ENCODE measurements at regions not wholly inside any gene's neighbourhood (a gene's known extent, or its start where the extent isn't known, plus 50 kb on each side); places are given as distances from the start of the nearest gene placed in this dataset.
"Not testable (repeated sequence)": the region's sequence is repeated elsewhere in the genome, so short reads cannot be mapped to it uniquely, and the experiment has no call there.

DNA sequence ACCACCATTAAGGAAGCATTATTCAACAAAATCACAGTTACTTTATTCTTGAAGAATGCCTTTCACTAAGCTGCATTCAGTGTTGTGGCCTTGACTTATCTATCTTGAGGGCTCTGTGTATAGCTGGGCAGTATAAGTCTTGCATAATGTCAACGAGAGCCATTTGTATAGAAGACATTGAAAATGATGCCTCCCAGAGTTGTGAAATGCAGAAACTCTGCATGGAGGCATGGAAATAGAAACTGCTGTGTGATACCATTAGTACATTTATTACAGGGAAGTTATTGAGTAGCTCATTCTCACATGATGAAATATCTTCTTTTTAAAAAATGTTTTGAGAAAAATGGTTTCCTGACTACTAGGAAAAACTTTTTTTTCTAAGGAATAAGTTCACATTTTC lies 111.4 kb upstream of the SNX7 start:
- no peak for DNase-seq (ENCODE audit: low spot score)
- in situ Hi-C loops (cut with MboI; ENCODE audit: low pct_unique_long_range_greater_than_20kb, low sequenced_read_pairs, unreplicated experiment): no loop called here
- TF ChIP-seq CTCF (IDR thresholded peaks at IDR 0.05; ENCODE audit: extremely low read depth, insufficient read depth, missing control alignments): no peak

DNA sequence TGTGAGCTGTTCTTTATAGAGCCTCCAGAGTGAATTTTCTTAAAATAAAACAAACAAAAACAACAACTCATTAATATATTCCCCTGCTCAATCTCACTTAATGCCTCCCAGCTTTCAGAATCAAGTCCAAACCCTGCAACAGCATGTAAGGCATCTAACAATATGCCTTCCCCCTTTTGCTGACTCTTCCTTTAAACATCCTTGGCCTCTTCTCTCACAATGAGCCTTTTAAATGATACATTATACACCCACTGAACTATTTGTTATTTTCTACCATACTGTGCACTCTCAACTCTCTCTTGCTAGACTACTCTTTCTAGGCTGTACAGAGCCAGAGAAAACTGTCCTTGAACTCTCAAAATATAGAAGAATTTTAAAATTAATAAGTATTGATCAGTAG lies 115.2 kb upstream of the SNX7 start:
- TF ChIP-seq CTCF (IDR thresholded peaks at IDR 0.05; ENCODE audit: extremely low read depth, insufficient read depth, missing control alignments): no peak
- in situ Hi-C loops (cut with MboI; ENCODE audit: low pct_unique_long_range_greater_than_20kb, low sequenced_read_pairs, unreplicated experiment): no loop called here
- no peak for DNase-seq (ENCODE audit: low spot score)

GRCh38 chr1:98538106-98538505 lies 123.4 kb upstream of the SNX7 start:
- in situ Hi-C loops (cut with MboI; ENCODE audit: low pct_unique_long_range_greater_than_20kb, low sequenced_read_pairs, unreplicated experiment): no loop called here
- DNase-seq (ENCODE audit: low spot score): no peak
- no peak for TF ChIP-seq CTCF (IDR thresholded peaks at IDR 0.05; ENCODE audit: extremely low read depth, insufficient read depth, missing control alignments)

GRCh38 chr1:98523256-98523655 lies 138.3 kb upstream of the SNX7 start:
- TF ChIP-seq CTCF (IDR thresholded peaks at IDR 0.05; ENCODE audit: extremely low read depth, insufficient read depth, missing control alignments): no peak
- no peak for DNase-seq (ENCODE audit: low spot score)
- in situ Hi-C loops (cut with MboI; ENCODE audit: low pct_unique_long_range_greater_than_20kb, low sequenced_read_pairs, unreplicated experiment): no loop called here

DNA sequence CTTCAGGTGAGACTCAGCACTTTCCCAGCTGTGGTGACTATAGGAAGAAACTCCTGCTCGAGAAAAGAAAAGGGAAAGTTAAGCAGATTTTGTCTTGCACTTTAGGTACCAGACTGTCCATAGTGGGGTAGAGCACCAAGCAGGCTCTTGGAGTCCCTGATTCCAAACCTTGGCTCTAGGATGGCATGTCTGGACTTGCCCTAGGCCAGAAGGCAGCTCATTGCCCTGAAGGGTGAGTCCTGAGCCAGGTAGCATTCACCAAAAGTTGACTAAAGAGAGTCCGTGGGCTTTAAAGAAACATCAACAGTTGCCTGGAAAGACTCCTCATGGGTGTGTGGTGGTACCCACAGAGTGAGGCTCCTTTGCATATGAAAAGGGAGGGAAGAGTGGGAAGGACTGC lies 145.2 kb upstream of the SNX7 start:
- TF ChIP-seq CTCF (IDR thresholded peaks at IDR 0.05; ENCODE audit: extremely low read depth, insufficient read depth, missing control alignments): no peak
- DNase-seq (ENCODE audit: low spot score): no peak
- in situ Hi-C loops (cut with MboI; ENCODE audit: low pct_unique_long_range_greater_than_20kb, low sequenced_read_pairs, unreplicated experiment): no loop called here

DNA sequence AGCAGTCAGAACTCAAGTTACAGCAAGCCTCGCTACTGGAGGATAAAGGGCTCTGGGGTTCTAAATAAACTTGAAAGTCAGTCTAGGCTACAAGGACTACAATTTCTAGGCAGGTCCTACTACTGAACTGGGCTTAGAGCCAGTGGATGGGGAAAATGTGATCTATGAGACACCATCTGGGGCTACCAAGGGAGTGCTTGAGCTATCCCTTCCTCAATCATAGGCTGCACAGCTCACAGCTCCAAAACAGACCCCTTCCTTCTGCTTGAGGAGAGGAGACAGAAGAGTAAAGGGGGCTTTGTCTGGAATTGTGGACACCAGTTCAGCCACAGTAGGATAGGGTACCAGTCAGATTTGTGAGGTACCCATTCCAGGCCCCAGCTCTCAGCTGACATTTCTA lies 145.8 kb upstream of the SNX7 start:
- DNase-seq (ENCODE audit: low spot score): no peak
- in situ Hi-C loops (cut with MboI; ENCODE audit: low pct_unique_long_range_greater_than_20kb, low sequenced_read_pairs, unreplicated experiment): no loop called here
- no peak for TF ChIP-seq CTCF (IDR thresholded peaks at IDR 0.05; ENCODE audit: extremely low read depth, insufficient read depth, missing control alignments)

- in situ Hi-C loops (cut with MboI; ENCODE audit: low pct_unique_long_range_greater_than_20kb, low sequenced_read_pairs, unreplicated experiment); DNase-seq (ENCODE audit: low spot score): not testable (repeated sequence)
Measured at GRCh38 chr1:98512216-98512615, 149.3 kb upstream of the SNX7 start.
